ENCODE measurements at regions not wholly inside any gene's neighbourhood (a gene's known extent, or its start where the extent isn't known, plus 50 kb on each side); places are given as distances from the start of the nearest gene placed in this dataset.

DNA sequence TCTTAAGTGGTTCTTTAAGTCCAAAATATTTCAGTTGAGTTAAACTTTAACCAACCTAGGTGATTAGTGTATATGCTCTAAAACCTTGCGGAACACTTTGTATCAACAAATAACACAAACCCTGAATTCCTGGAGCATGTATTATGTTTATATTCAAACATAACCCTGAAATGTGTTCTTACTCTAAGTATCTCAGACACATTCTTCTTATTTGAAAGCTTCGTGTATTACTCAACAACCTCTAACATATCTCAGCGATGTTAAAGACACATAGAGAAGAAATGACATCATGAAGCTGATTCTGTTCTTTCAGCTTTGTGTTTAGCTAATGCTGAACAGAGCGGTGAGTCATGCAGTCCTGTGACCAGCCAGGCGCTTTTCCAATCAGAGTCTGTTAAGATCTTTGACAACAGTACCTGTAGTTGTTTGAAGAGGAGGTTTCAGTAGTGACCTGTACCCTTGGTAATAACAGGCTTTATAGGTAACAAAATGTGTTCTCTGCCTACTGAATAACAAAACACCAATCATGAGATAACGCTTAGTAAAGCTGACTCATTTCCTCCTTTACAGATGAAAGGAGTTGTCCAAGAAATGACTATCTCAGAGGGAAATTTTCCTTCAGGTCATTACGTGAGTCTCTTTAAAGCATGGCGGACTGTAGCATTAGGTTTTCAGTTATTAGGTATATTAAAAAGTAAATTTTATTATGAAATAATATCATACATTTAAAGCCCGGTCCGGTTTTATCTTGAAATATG is 67.3 kb upstream of the KLF6 start (continued):
- TF ChIP-seq ZFP30 (CRISPR knock-in tag; IDR thresholded peaks at IDR 0.05; ENCODE audit: borderline replicate concordance) (no peak), ZNF707 (CRISPR knock-in tag; conservative IDR thresholded peaks at IDR 0.05) (no peak), CBFA2T2 (conservative IDR thresholded peaks at IDR 0.05) (no peak; the same call in 1 of the 2 replicates), ZNF584 (CRISPR knock-in tag; IDR thresholded peaks at IDR 0.05; ENCODE audit: low read depth) (0 out of 2 replicates have a peak, but pooled peaks have one; percentile 76), CEBPB (tag; IDR thresholded peaks at IDR 0.05) (peak; percentile 83), ZNF717 (CRISPR knock-in tag; IDR thresholded peaks at IDR 0.05) (no peak), ZNF785 (CRISPR knock-in tag; IDR thresholded peaks at IDR 0.05) (no peak), PHB (CRISPR knock-in tag; IDR thresholded peaks at IDR 0.05) (no peak), ZFP1 (CRISPR knock-in tag; IDR thresholded peaks at IDR 0.05) (no peak), CREBBP (IDR thresholded peaks at IDR 0.05; ENCODE audit: low read depth, low read length) (no peak), NFATC3 (IDR thresholded peaks at IDR 0.05) (peak; percentile 92), ZKSCAN8 (CRISPR knock-in tag; IDR thresholded peaks at IDR 0.05) (no peak), TSC22D4 (tag; IDR thresholded peaks at IDR 0.05) (no peak), CBX8 (IDR thresholded peaks at IDR 0.05; ENCODE audit: borderline replicate concordance, extremely low read depth, low read depth, low read length, poor library complexity, severe bottlenecking) (no peak), ZNF830 (CRISPR knock-in tag; IDR thresholded peaks at IDR 0.05) (no peak), ZNF253 (CRISPR knock-in tag; conservative IDR thresholded peaks at IDR 0.05) (no peak), CAMTA2 (CRISPR knock-in tag; conservative IDR thresholded peaks at IDR 0.05) (no peak), SNRNP70 (optimal IDR thresholded peaks at IDR 0.05; ENCODE audit: low read depth, low read length) (no peak), PRMT5 (CRISPR knock-in tag; IDR thresholded peaks at IDR 0.05) (no peak), CHD4 (IDR thresholded peaks at IDR 0.05; ENCODE audit: insufficient read depth, insufficient replicate concordance, low read depth, low read length, poor library complexity, severe bottlenecking) (no peak), NR2F6 (CRISPR knock-in tag; IDR thresholded peaks at IDR 0.05) (no peak)
- TF ChIP-seq, protein P1, sequence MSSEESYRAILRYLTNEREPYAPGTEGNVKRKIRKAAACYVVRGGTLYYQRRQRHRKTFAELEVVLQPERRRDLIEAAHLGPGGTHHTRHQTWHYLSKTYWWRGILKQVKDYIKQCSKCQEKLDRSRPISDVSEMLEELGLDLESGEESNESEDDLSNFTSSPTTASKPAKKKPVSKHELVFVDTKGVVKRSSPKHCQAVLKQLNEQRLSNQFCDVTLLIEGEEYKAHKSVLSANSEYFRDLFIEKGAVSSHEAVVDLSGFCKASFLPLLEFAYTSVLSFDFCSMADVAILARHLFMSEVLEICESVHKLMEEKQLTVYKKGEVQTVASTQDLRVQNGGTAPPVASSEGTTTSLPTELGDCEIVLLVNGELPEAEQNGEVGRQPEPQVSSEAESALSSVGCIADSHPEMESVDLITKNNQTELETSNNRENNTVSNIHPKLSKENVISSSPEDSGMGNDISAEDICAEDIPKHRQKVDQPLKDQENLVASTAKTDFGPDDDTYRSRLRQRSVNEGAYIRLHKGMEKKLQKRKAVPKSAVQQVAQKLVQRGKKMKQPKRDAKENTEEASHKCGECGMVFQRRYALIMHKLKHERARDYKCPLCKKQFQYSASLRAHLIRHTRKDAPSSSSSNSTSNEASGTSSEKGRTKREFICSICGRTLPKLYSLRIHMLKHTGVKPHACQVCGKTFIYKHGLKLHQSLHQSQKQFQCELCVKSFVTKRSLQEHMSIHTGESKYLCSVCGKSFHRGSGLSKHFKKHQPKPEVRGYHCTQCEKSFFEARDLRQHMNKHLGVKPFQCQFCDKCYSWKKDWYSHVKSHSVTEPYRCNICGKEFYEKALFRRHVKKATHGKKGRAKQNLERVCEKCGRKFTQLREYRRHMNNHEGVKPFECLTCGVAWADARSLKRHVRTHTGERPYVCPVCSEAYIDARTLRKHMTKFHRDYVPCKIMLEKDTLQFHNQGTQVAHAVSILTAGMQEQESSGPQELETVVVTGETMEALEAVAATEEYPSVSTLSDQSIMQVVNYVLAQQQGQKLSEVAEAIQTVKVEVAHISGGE (CRISPR knock-in tag; IDR thresholded peaks at IDR 0.05): no peak; a peak in 1 of 6 replicates
- TF ChIP-seq, protein P2, sequence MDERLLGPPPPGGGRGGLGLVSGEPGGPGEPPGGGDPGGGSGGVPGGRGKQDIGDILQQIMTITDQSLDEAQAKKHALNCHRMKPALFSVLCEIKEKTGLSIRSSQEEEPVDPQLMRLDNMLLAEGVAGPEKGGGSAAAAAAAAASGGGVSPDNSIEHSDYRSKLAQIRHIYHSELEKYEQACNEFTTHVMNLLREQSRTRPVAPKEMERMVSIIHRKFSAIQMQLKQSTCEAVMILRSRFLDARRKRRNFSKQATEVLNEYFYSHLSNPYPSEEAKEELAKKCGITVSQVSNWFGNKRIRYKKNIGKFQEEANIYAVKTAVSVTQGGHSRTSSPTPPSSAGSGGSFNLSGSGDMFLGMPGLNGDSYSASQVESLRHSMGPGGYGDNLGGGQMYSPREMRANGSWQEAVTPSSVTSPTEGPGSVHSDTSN (CRISPR knock-in tag; IDR thresholded peaks at IDR 0.05; ENCODE audit: low read depth): no peak
- TF ChIP-seq, protein P2 (tag; conservative IDR thresholded peaks at IDR 0.05; ENCODE audit: low read depth): peak; percentile 42; the same call in 1 of the 2 replicates

Measured in K562 (cell line).